ENCODE measurements at regions not wholly inside any gene's neighbourhood (a gene's known extent, or its start where the extent isn't known, plus 50 kb on each side); places are given as distances from the start of the nearest gene placed in this dataset.
"Not testable (repeated sequence)": the region's sequence is repeated elsewhere in the genome, so short reads cannot be mapped to it uniquely, and the experiment has no call there.

- not testable (repeated sequence) for H3K9me3 Mint-ChIP-seq (ENCODE audit: unreplicated experiment); H3K4me1 Mint-ChIP-seq (ENCODE audit: unreplicated experiment); DNase-seq (ENCODE audit: extremely low spot score, unreplicated experiment); H3K36me3 Mint-ChIP-seq (ENCODE audit: unreplicated experiment); H3K27ac Mint-ChIP-seq (ENCODE audit: unreplicated experiment); H3K27me3 Mint-ChIP-seq (ENCODE audit: unreplicated experiment); H3K4me3 Mint-ChIP-seq (ENCODE audit: unreplicated experiment)
Observed at GRCh38 chr9:64444909-64445525, 840.0 kb downstream of the FOXD4L5 start.

GRCh38 chr9:64439747-64440146, 845.3 kb downstream of the FOXD4L5 start:
- not testable (repeated sequence) for H3K4me3 Mint-ChIP-seq (ENCODE audit: unreplicated experiment); H3K4me1 Mint-ChIP-seq (ENCODE audit: unreplicated experiment); H3K9me3 Mint-ChIP-seq (ENCODE audit: unreplicated experiment); H3K27me3 Mint-ChIP-seq (ENCODE audit: unreplicated experiment); H3K27ac Mint-ChIP-seq (ENCODE audit: unreplicated experiment); H3K36me3 Mint-ChIP-seq (ENCODE audit: unreplicated experiment); DNase-seq (ENCODE audit: extremely low spot score, unreplicated experiment)

Measured in osteocyte (in vitro differentiated cells).